NCI-H187 (cell line): ENCODE measurements at regions not wholly inside any gene's neighbourhood (a gene's known extent, or its start where the extent isn't known, plus 50 kb on each side); places are given as distances from the start of the nearest gene placed in this dataset.

Experiments used
- DNase-seq, 2 experiments: peaks; one replicate each; lab custom pipeline; 2025; lab: John Stamatoyannopoulos, UW

GRCh38 chr3:76010252-76010651 lies 224.9 kb upstream of the ZNF717 start:
- no peak for DNase-seq

- DNase-seq: no peak
These were observed 225.8 kb upstream of the ZNF717 start for GRCh38 chr3:76011121-76011520.

DNA sequence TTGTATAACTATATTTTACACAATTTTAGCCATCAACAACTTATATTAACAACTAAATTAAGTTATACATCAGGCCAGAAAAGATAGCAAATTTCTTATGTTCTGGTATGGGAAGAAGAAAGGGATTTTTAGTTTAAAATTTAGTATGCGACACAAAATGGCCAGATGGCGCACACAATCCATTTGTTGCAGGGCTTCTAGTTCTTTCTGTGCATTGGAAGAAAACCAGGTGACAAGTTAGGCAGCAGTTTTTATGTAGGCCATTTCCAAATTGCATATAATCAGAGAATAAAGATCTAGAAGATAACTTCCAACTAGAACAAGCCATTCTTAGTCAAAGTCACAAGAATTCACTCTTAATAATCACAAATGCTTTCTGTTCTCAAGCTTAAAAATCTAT lies 230.1 kb upstream of the ZNF717 start:
- no peak for DNase-seq

DNA sequence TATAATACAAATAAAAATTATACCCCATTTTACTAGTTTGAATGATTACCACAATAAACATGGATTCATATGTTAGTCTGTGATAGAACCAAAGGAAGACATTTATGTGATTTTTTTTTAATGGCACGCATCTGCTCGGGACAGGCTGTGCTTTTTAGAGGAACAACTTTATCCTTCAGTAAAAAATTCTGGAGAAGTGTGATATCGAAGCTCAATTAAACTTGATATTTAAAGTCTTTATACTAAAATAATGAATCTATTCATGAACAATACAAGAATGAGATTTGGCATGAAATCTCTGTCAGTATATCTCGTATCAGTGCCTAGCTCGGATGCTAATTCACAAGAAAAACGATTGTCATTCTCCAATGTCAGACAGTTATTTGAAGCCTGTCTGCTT lies 230.8 kb upstream of the ZNF717 start:
- no peak for DNase-seq

DNA sequence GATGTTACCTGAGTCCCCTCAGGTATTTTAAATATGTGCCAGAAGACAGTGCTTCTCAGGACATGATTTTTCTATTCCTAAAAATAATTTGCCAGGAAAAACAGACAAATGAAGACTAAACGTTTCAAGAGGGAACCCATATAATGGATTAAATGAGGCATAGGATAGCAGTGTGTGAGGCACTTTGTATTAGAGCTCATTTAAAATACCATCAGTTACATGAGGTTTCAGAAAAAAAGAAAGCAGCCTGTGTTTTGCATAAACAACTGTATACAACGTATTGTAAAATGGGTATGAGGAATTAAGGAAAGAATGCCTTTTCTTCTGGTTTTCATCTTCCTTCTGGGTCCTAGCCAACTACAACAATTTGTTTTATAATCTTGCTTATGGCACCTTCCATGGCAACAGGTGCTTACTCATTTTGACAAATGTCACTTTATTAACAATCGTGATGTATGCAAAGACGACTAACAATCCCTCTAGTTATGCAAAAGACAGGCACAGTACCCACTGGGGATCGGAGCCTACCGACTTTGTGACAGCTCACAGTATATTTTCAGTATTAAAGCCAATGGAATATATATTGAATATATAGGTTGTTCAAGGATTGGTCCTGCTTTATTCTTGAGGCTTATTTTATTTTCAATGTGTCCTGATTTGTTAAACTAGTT lies 231.6 kb upstream of the ZNF717 start:
- no peak for DNase-seq

GRCh38 chr3:76021376-76021775 lies 236.0 kb upstream of the ZNF717 start:
- no peak for DNase-seq

DNA sequence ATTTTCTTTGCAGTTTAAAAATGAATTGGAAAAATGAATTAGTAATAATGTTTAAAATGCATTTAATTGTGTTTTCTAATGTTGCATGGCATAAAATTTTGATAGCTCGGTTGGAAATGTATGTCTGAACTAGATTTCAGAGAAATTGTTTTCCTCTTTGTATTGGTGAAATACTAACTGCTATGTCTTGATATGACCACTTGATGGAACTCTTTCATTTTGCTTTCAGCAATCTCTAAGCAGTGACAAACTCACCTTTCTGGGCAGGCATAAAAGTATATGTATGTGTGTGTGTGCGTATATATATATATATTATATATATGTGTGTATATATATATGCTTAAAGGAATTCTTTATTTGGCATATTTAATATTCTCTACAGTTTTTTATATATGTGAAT lies 239.3 kb upstream of the ZNF717 start:
- DNase-seq: no peak

DNA sequence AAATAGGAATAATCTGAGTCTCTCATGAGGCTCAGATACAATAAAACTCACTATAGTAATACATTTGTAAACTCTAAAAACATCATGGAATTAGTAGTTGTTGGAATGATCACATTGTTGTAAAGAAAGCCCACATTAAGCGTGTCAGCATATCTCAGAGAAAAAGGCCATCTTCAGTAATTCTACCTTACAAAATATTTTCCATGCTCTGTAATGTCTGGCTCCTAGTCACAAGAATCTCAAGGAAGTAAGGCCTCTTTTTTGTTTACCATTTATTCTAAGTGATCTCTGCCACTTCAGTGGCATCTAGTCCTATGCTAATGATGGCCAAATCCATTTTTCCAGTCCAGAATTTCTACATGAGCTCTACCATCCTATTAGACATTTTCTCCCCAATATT lies 240.2 kb upstream of the ZNF717 start:
- DNase-seq: no peak

GRCh38 chr3:76026379-76026778 lies 241.0 kb upstream of the ZNF717 start:
- DNase-seq: no peak

DNA sequence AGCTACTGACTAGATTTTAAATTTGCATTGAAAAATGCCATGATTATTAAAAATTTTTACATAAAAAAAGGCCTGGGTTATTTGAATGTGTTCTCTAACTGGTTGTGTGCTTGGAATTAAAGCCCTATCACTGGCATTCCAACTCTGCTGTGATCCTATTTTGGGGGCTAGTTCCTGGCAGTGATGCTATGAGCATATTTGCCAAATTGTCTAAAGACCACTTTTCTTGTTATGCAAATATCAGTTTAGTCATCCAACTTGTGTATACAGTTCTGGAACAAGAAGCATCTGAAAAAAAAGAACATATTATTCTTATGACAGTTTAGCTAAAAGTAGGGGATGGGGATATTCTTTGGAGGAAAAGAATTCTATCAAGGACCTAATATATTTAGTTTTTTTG lies 243.4 kb upstream of the ZNF717 start:
- no peak for DNase-seq

DNA sequence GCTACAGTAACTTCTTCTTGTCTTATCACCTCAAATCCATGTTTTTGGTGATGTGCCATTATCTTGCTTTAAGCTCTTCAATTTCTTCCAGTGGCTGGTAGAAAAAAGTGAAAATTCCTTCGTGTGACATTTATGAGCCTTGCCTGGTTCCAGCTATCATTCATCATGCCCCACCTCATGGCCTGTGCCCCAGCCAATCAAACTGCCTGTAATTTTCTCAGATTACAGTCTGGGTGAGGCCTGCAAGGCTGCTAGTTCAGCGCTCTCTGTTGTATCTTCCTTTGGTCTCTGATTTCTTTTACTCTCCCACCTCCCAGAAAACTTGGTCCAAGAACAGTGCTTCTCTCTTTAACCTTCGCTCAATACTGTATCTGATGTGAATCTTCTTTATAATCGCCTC lies 249.3 kb upstream of the ZNF717 start:
- DNase-seq: no peak

- DNase-seq: no peak
These were observed 249.8 kb upstream of the ZNF717 start for GRCh38 chr3:76035117-76035516.

DNA sequence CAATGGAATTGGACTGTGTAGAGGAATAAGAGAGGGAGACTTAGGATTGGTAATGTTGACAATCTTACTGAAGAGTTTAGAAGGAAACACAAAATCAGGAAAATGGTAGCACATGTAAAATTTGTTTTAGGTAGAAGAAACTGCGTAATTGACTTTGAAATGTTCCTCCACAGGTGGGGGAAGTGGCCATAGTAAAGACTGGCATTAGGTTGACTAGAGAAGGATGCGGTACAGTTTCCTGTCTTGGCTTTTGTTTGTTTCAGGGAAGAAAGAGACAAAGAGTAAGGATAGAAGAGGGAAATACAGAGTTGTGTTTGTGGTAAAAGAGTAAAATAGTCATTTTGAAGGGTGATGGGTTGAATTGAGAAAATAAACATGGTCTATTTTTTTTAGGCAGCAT lies 253.6 kb upstream of the ZNF717 start:
- no peak for DNase-seq

DNA sequence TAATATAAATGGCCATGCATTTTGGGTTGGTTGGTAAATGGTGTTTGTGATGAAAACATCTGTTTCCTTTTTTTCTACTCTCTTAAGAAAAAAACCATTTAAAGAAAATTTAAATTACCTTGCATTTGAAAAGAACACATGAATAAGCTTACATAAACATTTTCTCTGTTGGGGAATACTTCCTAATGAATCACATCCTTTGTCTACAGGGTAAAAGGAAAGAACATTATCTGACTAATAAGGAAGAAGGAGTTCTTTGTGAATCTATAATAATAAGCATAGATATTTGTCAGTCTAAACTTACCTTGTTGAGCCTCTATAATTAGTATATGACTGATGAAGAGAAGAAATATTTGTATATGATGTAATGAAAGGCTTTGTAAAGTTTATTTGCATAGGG lies 254.1 kb upstream of the ZNF717 start:
- DNase-seq: no peak

- no peak for DNase-seq
These were observed 255.6 kb upstream of the ZNF717 start for GRCh38 chr3:76040946-76041345.

GRCh38 chr3:76043746-76044145 lies 258.4 kb upstream of the ZNF717 start:
- DNase-seq: no peak

DNA sequence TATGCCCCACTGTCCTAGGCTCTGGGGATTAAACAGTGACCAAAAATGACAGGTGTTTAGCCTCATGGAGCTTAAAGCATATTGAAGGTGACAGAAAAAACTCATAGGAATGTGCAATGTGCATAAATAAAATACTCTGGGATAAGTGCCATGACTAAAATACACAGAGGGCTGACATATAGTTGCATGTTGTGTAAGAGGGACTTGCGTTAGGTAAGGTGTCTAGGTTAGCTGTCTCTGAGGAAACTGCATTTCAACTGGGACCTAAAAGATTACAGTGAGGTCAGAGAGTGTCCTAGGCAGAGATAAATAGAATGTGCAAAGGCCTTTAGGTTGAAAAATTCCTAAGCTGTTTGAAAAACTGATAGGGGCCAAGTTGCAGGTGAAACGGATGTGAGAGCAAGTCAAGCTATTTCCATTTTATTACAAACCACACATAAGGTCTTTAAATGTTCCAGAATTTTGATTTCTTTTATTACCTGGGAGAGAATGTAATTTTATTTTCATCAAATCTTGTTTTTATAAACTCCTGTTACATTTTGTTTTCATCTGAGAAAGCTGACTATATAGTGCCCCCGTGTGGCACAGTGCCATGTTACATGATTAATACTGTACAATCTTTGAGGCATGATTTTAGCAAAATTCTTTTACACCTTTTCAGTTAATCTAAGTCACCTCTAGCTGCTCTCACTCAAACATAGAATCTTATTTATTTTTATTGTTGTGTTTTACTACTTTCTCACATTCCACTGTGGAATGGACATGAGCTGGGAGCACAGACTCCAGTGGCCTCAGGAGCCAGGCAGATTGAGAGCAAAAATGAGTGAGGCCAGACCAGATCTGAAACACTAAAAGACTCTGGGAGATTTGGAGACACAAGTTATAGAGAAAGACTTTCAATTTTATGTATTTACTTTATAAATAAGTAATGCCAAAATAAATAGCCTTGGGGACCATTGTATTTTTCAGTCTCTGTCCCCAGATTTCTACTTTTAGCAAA lies 259.6 kb upstream of the ZNF717 start:
- no peak for DNase-seq

- DNase-seq: no peak
These were observed 262.0 kb upstream of the ZNF717 start for GRCh38 chr3:76047368-76047767.

- no peak for DNase-seq
These were observed 264.4 kb upstream of the ZNF717 start for GRCh38 chr3:76049776-76050175.

- no peak for DNase-seq
These were observed 265.8 kb upstream of the ZNF717 start for GRCh38 chr3:76051145-76051544.

DNA sequence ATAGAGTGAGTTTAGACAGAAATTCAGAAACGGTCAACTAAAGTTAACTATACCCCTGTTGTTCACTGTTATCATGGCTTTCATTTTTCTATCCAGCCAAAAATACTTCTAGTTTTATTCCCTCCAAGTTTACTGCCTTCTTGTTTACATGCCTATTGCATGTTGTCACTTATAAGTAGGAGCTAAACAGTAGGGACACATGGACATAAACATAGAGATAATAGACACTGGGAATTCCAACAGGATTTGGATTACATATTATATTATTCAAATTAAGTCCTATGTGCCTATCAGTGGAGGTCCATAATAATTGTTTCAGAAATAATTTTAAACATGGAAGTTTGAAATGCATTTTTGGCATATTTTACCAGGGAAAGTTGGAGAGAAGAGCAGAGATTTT lies 269.1 kb upstream of the ZNF717 start:
- no peak for DNase-seq

DNA sequence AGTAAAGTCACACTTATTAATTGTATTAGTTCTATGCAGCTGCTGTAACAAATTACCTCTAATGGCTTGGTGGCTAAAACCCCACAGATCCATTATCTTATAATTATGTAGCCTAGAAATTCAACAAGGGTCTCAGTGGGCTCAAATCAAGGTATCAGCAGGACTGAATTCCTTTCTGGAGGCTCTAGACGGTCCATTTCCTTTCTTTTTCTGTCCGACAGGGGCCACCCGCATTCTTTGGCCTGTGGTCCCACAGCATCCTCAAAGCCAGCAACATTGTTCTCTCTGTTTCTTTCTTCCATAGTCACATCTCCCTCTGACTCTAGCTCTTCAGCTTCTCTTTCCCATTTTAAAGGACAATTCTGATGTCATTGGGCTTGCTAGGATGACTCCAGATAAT lies 276.3 kb upstream of the ZNF717 start:
- no peak for DNase-seq

- no peak for DNase-seq
These were observed 277.7 kb upstream of the ZNF717 start for GRCh38 chr3:76063019-76063418.
